Stimulated activated CD8-positive, alpha-beta memory T cell treated with anti-CD3 and anti-CD28 coated beads, Interleukin-4, amount 100 ng/mL, for 24 hours (primary cell): ENCODE measurements at regions not wholly inside any gene's neighbourhood (a gene's known extent, or its start where the extent isn't known, plus 50 kb on each side); places are given as distances from the start of the nearest gene placed in this dataset.
"Not testable (repeated sequence)": the region's sequence is repeated elsewhere in the genome, so short reads cannot be mapped to it uniquely, and the experiment has no call there.

ENCODE experiments used
- DNase-seq: peaks from one replicate; pipeline ENCODE4 v3.0.0-alpha.2; 2020; ENCODE audit warnings: low read depth

GRCh38 chr1:55775007-55775406 lies 559.8 kb upstream of the USP24 start:
- DNase-seq = no peak

DNA sequence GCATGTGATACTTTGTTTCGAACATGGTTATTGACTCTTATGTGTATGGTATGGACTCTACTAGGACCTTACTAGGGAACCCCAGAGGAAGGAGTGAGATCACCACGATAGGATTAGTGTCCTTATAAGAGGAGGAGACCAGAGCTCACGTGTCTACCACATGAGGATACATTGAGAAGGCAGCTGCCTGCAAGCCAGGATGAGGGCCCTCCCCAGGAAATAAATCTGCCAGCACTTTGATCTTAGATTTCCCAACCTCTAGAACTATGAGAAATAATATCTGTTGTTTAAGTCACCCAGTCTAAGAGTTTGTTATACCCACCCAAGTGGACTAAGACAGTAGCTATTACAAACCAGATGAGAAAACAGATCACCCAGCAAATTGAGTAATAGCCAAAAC lies 559.3 kb upstream of the USP24 start:
- no peak for DNase-seq

- no peak for DNase-seq
These were observed 558.2 kb upstream of the USP24 start for GRCh38 chr1:55773211-55773940.

DNA sequence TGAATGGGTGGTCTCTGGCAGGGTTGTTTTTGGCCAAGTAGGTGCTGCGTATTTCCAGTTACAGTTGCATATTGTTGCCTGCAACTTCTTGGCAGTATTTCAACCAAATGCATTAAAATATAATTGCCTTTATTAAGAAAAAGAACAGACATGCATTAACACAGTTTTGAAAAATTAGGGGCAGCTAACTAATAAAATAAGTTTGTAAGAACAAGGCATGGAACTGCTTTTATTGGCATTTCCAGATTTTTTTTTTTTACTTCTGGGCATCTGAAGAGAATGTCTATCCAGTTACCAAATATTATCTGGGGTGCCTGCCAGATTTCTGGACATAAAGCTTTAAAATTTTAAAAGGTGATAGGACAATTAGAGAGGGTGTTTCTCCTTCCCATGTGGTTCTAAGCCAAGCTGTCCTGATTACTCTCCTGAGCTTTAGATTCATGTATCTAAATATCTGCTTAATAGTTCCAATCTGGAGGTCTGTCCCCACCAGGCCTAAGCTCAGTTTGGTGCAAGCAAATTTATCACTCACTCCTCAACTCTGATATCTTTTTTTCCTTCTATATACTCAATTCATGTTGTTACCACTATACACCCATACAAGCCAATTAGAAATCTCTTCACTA lies 553.3 kb upstream of the USP24 start:
- DNase-seq = no peak

DNA sequence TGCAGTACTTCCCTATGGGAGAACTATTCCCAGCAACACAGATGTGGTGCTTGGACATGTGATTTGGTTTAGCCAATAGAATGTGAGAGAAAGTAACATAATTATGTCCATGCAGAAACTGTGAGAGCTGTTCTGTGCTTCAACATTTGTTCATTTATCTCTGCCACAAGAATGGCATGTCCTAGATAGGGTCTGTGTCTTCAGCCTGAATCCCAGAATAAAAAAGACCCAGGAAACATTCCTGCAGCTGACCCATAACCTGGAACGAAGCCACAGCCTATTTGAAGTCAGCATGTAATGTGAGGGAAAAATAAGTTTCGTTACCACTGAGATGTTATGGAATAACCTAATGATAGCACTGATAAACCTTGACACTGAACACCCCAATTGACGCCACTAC lies 552.0 kb upstream of the USP24 start:
- no peak for DNase-seq

- DNase-seq = not testable (repeated sequence)
These were observed 550.3 kb upstream of the USP24 start for GRCh38 chr1:55765505-55765904.

DNA sequence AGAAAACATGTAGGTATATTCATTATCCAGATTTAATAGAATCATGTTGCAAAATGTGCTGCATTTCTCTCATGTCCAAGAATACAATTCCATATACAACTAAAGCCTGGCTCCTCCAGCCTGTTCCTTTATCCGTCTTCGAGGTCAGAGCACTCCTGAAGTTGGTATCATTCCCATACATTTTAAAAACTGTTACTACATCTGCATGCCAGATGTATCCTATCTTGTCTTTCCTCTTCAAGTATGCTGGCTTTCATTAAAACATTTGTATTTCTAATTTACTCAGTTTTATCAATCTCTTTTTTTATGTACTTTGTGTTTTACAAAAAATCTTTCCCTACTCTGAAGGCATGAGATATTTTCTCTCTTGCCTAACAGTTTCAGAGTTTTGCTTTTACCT lies 536.6 kb upstream of the USP24 start:
- DNase-seq = no peak

GRCh38 chr1:55750628-55750995 lies 535.4 kb upstream of the USP24 start:
- no peak for DNase-seq

- no peak for DNase-seq
These were observed 534.9 kb upstream of the USP24 start for GRCh38 chr1:55749975-55750627.

DNA sequence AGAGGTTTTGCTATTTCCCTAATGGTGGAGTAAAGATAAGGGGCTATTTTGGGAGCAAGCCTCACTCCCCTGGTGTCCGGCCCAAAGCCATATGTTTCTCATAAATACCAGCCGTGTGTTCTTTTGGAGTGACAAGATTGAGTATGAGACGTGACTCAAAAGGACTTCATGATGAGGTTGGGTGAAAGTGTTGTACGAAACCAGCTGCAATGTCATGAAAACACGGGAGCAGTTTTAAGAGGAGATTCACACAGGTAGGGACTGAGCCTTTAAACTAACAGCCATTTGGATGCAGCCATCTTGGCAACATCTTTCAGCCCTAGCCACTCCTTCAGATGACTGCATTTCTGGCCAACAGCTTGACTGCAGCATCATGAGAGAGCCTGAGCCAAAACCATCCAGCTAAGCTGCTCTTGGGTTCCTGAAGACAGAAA lies 532.3 kb upstream of the USP24 start:
- no peak for DNase-seq

GRCh38 chr1:55746710-55747109 lies 531.5 kb upstream of the USP24 start:
- no peak for DNase-seq

GRCh38 chr1:55741516-55741915 lies 526.4 kb upstream of the USP24 start:
- DNase-seq = no peak

GRCh38 chr1:55735106-55735505 lies 519.9 kb upstream of the USP24 start:
- DNase-seq = no peak

DNA sequence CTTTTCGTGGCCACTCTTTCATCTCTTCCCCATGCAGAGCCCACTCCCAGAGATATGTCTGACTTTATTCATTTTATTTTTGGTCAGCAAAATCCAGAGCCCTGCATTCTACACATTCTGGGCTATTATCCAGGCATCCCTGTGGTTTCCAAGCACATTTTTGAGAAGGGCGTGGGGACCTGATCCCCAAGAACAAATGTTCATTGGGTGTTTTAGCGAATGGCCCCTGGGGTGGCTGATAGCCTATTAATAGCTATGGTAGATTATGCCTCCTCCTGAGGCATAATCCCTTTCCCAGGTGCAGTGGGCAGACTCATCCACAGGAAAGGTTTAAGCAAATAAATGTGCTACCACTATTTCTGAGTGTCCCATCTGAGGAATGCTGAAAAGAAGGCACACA lies 511.8 kb upstream of the USP24 start:
- DNase-seq = no peak

GRCh38 chr1:55725378-55725777 lies 510.2 kb upstream of the USP24 start:
- no peak for DNase-seq

DNA sequence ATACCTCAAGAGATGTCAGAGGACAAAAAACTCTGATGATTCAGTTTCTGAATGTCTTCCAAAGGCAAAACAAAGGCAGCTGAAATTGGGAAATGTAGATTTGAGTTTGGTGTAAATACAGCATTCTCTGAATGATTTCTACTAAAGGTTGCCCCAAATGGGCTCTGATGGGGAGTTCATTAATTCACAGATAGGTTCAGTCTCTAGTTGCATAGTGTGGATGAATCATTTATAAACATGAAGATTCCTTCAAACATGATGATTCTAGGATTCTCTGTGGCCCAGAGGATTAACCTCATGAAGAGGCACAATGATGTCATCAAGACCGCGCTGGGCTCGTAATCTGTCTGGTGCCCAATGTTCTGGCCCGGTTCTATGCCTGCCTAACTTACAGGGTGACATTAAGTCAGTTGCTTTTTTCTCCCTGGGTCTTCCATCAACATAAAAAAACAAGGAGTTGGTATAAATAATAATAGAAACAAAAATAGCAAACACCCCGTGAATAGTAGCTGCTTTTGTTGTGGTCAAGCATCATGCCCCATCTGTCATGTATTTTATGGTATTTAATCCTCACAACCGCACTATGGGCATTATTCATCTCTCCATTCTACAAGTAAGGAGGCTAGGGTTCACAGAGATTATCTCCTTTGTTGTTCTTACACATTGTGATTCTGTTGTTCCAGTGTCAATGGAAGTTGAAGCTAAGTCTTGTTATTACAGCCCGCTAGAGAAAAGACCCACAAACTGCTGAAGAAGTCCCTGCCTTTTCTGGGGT lies 509.6 kb upstream of the USP24 start:
- no peak for DNase-seq

GRCh38 chr1:55723001-55723400 lies 507.8 kb upstream of the USP24 start:
- no peak for DNase-seq

GRCh38 chr1:55720261-55720660 lies 505.1 kb upstream of the USP24 start:
- no peak for DNase-seq

DNA sequence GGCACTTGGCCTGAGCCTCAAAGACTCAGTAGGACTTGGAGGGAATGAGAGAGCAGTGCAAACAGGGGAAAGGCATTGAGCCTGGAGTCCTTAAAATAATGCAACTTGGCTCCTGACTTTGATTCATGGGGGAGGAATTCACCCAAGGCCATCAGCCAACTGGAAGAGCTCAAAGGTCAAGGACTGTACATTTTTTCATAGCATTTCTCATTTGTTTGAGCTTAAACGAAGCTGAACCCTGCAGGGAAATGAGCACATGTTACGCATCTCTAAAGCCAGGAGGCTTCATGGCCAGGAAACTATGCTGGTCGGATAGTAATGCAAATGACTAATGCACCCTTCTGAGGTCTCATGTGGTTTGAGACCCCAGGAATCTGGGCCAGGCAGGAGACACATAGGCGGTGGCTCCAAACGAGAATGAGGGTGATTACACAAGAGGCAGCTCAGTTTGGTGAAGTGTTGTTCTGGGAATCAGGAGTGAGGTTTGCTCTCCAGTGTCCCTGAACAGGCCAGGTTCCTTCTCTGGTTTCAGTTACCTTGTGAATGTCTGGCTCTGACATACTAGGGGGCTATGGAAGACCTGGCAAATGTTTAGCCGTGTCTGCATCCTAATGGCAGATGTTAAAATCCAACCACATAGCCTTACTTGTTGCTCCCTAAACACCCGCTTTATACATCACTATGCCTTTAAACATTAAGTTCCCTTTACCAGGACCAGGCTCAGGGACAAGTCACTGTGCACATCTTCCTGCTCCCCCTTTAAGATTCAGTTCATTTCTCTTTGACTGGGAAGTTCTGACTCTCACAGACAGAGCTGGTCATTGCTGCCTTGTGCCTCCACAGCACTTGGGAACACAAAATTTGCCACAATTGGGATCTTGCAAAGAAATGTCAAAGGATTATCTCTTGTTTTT lies 503.9 kb upstream of the USP24 start:
- DNase-seq = no peak

GRCh38 chr1:55717111-55717510 lies 501.9 kb upstream of the USP24 start:
- no peak for DNase-seq

- DNase-seq = no peak
These were observed 501.4 kb upstream of the USP24 start for GRCh38 chr1:55716610-55717009.

DNA sequence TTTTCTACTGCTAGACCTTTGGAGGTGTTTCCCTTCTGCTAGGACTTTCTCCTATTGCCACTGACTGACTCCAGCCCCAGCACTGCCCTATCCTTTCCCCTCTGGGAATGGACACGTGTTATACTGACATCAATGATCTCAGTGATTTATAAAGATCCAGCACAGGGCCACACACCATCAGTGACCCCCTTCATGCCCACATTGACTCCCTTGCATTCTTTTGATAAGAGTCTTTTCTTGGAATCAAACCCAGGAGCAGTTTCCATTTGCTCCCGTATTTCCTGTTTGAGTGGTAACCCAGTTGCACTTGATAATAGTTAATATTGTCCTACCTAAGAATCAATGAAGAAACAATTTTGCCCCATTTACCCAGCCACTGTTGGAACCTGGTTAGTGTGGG lies 501.0 kb upstream of the USP24 start:
- DNase-seq = no peak
